Activated naive CD8-positive, alpha-beta T cell treated with anti-CD3 and anti-CD28 coated beads, Interleukin-2, amount 50 U/mL, for 24 hours (primary cell): ENCODE measurements at regions not wholly inside any gene's neighbourhood (a gene's known extent, or its start where the extent isn't known, plus 50 kb on each side); places are given as distances from the start of the nearest gene placed in this dataset.
"Not testable (repeated sequence)": the region's sequence is repeated elsewhere in the genome, so short reads cannot be mapped to it uniquely, and the experiment has no call there.

ENCODE experiments used
- ATAC-seq: fragments of 150-1000 bp; cut with Tn5 transposase; one replicate; pipeline ENCODE4 v1.10.0; 2021
- DNase-seq: peaks from one replicate; pipeline ENCODE4 v3.0.0; 2021
- H3K27ac Mint-ChIP-seq: one replicate; pipeline ENCODE4 v1.8.0; 2021; ENCODE audit warnings: mild to moderate bottlenecking, mixed read lengths
- H3K27me3 Mint-ChIP-seq: one replicate; pipeline ENCODE4 v1.8.0; 2021; ENCODE audit warnings: mixed read lengths
- H3K36me3 Mint-ChIP-seq: one replicate; pipeline ENCODE4 v1.8.0; 2021; ENCODE audit warnings: low read depth, mixed read lengths
- H3K4me1 Mint-ChIP-seq: one replicate; pipeline ENCODE4 v1.8.0; 2021; ENCODE audit warnings: mixed read lengths
- H3K4me3 Mint-ChIP-seq: one replicate; pipeline ENCODE4 v1.8.0; 2021; ENCODE audit warnings: mild to moderate bottlenecking, moderate library complexity, mixed read lengths
- H3K9me3 Mint-ChIP-seq: one replicate; pipeline ENCODE4 v1.8.0; 2021; ENCODE audit warnings: mixed read lengths

GRCh38 chr2:187782301-187782700 lies 228.1 kb upstream of the TFPI start:
- no peak for DNase-seq
- Mint-ChIP-seq H3K27ac (no peak overlapping the region), H3K27me3 (no peaks in the 10 kb centered on the region), H3K4me3 (no peak overlapping the region), H3K4me1 (no peaks in the 10 kb centered on the region), H3K9me3 (peaks cover 8% of the 10 kb centered on the region), H3K36me3 (no peaks in the 10 kb centered on the region)
- ATAC-seq, result no peak

- Mint-ChIP-seq H3K4me1 (no peaks in the 10 kb centered on the region), H3K36me3 (no peaks in the 10 kb centered on the region), H3K27ac (no peak overlapping the region), H3K27me3 (no peaks in the 10 kb centered on the region), H3K9me3 (peaks cover 8% of the 10 kb centered on the region), H3K4me3 (no peak overlapping the region)
- ATAC-seq (no peak), DNase-seq (no peak)
Observed at GRCh38 chr2:187783446-187783845, 229.2 kb upstream of the TFPI start.

GRCh38 chr2:187784138-187784537 lies 229.9 kb upstream of the TFPI start:
- not testable (repeated sequence) for DNase-seq, H3K4me3 Mint-ChIP-seq, H3K4me1 Mint-ChIP-seq, ATAC-seq, H3K36me3 Mint-ChIP-seq, H3K27me3 Mint-ChIP-seq, H3K9me3 Mint-ChIP-seq, H3K27ac Mint-ChIP-seq

GRCh38 chr2:187799601-187800000 lies 245.4 kb upstream of the TFPI start:
- ATAC-seq, result no peak
- Mint-ChIP-seq H3K36me3 (no peaks in the 10 kb centered on the region), H3K9me3 (peaks cover 27% of the 10 kb centered on the region), H3K27me3 (no peaks in the 10 kb centered on the region), H3K4me1 (no peaks in the 10 kb centered on the region), H3K4me3 (no peak overlapping the region), H3K27ac (no peak overlapping the region)
- DNase-seq, result no peak

DNA sequence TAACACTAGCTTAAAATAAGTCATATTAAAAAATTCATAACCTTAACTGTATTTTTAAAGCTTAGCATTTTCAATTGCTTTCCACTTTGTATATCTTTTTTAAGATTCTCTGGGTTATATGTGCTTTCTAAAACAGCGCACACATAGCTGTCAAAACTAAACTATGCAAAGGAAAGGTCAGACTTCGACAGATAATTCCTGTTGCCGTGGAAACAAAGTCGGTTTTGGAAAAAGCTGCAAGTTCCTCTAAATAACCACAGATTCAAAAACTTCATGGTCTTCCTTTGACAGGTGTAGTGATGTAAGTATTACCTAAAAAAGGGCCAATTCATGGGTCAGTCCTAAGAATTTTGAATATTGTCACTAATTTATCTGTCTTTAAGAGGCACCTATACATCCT lies 249.6 kb upstream of the TFPI start:
- H3K27ac Mint-ChIP-seq, result no peak overlapping the region
- H3K4me1 Mint-ChIP-seq, result no peaks in the 10 kb centered on the region
- peaks cover 14% of the 10 kb centered on the region for H3K9me3 Mint-ChIP-seq
- H3K36me3 Mint-ChIP-seq, result no peaks in the 10 kb centered on the region
- DNase-seq (no peak), ATAC-seq (no peak)
- no peaks in the 10 kb centered on the region for H3K27me3 Mint-ChIP-seq
- no peak overlapping the region for H3K4me3 Mint-ChIP-seq

DNA sequence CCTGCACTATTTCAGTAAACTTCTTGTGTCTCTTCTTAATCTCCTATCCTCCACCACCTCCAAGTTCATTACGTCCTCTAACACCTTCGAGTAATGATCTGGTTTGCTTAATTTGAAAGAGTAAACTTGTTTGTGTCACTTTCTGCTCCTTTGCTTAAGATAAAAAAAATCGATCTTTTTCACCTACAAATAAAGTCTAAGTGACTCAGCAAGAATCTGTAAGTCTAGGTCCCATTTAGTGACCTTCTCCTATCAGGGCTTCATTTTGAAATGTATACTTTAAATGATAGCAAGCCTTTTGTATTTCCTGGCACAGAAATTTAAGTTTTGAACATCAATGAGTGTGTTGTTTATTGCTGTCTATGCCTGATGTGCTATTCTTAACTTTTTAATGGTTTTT lies 260.9 kb upstream of the TFPI start:
- no peaks in the 10 kb centered on the region for H3K36me3 Mint-ChIP-seq

GRCh38 chr2:187819624-187820023 lies 265.4 kb upstream of the TFPI start:
- Mint-ChIP-seq H3K27ac (no peak overlapping the region), H3K4me3 (no peak overlapping the region), H3K27me3 (no peaks in the 10 kb centered on the region), H3K4me1 (no peaks in the 10 kb centered on the region), H3K36me3 (no peaks in the 10 kb centered on the region), H3K9me3 (peaks cover 4% of the 10 kb centered on the region)
- DNase-seq (no peak), ATAC-seq (no peak)

More for the DNA sequence above, 260.9 kb upstream of the TFPI start:
- ATAC-seq (no peak), DNase-seq (no peak)
- Mint-ChIP-seq H3K4me3 (no peak overlapping the region), H3K9me3 (peaks cover 5% of the 10 kb centered on the region), H3K27ac (no peak overlapping the region), H3K4me1 (no peaks in the 10 kb centered on the region), H3K27me3 (no peaks in the 10 kb centered on the region)

- DNase-seq (no peak), ATAC-seq (no peak)
- Mint-ChIP-seq H3K36me3 (no peaks in the 10 kb centered on the region), H3K27ac (no peak overlapping the region), H3K27me3 (no peaks in the 10 kb centered on the region), H3K4me1 (no peaks in the 10 kb centered on the region), H3K4me3 (no peak overlapping the region), H3K9me3 (peaks cover 4% of the 10 kb centered on the region)
Observed at GRCh38 chr2:187825108-187825507, 270.9 kb upstream of the TFPI start.

- Mint-ChIP-seq H3K27ac (no peak overlapping the region), H3K27me3 (no peaks in the 10 kb centered on the region)
Observed at GRCh38 chr2:187826023-187826422, 271.8 kb upstream of the TFPI start.

DNA sequence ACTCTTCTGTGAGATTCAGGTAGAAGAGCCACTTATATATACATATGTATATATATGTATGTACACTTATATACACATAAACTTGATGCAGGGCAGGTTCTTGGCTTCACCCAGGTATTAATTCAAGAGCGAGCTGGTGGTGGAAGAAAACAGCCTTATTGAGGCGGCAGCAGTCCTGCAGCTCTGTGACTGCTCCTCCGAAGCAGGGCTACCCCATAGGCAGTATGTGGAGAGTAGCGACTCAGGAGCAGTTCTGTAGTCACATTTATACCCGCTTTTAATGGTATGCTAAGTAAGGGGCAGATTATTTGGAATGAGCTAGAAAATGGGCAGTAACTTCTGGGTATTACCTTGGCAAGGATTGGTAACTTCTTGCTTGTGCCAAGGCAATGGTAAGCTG lies 280.6 kb upstream of the TFPI start:
- Mint-ChIP-seq H3K9me3 (no peaks in the 10 kb centered on the region), H3K4me3 (no peak overlapping the region), H3K36me3 (no peaks in the 10 kb centered on the region), H3K27ac (no peak overlapping the region), H3K4me1 (no peaks in the 10 kb centered on the region), H3K27me3 (no peaks in the 10 kb centered on the region)
- DNase-seq (no peak), ATAC-seq (no peak)

More at GRCh38 chr2:187826023-187826422, 271.8 kb upstream of the TFPI start:
- Mint-ChIP-seq H3K4me1 (no peaks in the 10 kb centered on the region), H3K9me3 (peaks cover 4% of the 10 kb centered on the region), H3K36me3 (no peaks in the 10 kb centered on the region), H3K4me3 (no peak overlapping the region)
- no peak for DNase-seq
- ATAC-seq, result no peak

DNA sequence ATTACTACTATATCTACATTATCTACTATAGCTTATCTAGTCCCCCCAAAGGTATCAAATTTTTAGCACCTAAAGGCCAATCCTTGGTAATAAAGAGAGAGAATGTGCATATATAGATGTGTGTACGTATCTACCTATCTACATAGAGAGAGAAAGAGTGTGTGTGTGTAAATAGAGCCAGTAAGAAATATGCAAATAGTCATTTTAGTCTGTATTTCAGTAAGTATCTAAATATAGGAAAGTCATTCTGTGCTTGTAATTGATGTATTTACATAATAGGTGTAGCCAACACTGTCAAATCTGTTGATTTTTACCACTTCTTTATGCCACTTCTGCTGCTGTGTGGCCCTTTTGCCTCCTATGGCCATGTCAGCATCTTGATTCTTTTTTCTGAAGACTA lies 284.5 kb upstream of the TFPI start:
- Mint-ChIP-seq H3K27me3 (no peaks in the 10 kb centered on the region), H3K4me3 (no peak overlapping the region), H3K4me1 (no peaks in the 10 kb centered on the region), H3K9me3 (no peaks in the 10 kb centered on the region), H3K27ac (no peak overlapping the region), H3K36me3 (no peaks in the 10 kb centered on the region)
- no peak for ATAC-seq
- no peak for DNase-seq

DNA sequence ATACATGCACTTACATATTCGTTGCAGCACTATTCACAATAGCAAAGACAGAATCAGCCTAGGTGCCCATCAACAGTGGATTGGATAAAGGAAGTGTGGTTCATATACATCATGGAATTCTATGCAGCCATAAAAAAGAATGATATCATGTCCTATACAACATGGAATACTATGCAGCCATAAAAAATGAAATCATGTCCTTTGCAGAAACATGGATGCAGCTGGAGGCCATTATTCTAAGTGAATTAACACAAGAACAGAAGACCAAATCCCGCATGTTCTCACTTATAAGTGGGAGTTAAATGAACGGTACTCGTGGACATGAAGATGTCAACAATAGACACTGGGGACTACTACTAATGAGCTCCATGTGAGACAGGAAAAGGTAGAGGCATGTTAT lies 288.1 kb upstream of the TFPI start:
- H3K36me3 Mint-ChIP-seq, result no peaks in the 10 kb centered on the region
- DNase-seq (no peak), ATAC-seq (no peak)
- H3K4me3 Mint-ChIP-seq, result no peak overlapping the region
- no peak overlapping the region for H3K27ac Mint-ChIP-seq
- H3K9me3 Mint-ChIP-seq, result no peaks in the 10 kb centered on the region
- no peaks in the 10 kb centered on the region for H3K27me3 Mint-ChIP-seq
- H3K4me1 Mint-ChIP-seq, result no peaks in the 10 kb centered on the region

DNA sequence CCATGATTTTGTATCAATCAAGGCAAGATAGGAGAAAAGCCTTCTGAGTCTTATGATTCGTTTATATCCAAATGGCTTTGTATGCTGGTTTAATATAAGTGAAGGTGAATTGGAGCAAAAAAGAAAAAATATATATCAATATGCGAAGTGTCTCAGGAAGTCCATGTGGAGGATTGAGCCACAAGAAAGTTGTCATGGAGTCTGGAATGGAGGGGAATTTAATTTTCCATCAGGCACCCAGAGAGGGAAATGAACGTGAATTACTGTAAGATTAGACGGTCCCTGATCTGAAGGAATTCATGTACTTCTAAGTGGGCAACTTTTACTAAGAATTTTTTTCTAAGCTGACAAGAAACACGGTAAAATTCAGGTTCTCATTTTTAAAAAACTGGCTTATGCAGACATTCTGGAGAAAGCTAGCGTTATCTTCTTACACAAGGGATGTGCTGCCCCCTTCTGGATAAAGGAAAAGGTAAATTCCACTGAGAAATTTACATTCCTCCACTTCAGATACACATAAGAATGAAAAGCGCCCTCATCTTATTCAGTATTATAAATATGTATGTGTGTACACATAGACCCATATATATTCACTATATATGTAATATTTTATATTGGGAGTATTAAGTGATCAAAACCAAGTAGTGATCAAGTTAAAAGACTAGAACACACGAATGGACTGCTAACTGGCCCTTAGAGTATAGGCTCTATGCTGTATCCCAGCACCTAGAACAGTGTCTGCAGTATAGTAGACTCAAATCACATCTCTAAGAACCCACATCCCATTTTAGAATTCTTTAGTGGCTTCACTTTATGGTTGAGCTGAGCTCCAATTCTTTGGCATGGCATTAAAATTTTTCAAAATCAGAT lies 289.0 kb upstream of the TFPI start:
- H3K36me3 Mint-ChIP-seq, result no peaks in the 10 kb centered on the region
- ATAC-seq (no peak), DNase-seq (no peak)
- no peaks in the 10 kb centered on the region for H3K4me1 Mint-ChIP-seq
- H3K27ac Mint-ChIP-seq, result no peak overlapping the region
- no peaks in the 10 kb centered on the region for H3K27me3 Mint-ChIP-seq
- H3K9me3 Mint-ChIP-seq, result no peaks in the 10 kb centered on the region
- H3K4me3 Mint-ChIP-seq, result no peak overlapping the region

GRCh38 chr2:187847245-187848208 lies 293.3 kb upstream of the TFPI start:
- H3K4me3 Mint-ChIP-seq, result no peak overlapping the region
- H3K27me3 Mint-ChIP-seq, result no peaks in the 10 kb centered on the region
- no peak overlapping the region for H3K27ac Mint-ChIP-seq
- no peaks in the 10 kb centered on the region for H3K4me1 Mint-ChIP-seq
- H3K36me3 Mint-ChIP-seq, result no peaks in the 10 kb centered on the region
- ATAC-seq, result no peak
- no peak for DNase-seq
- H3K9me3 Mint-ChIP-seq, result no peaks in the 10 kb centered on the region
